HG02798 (cell line): ENCODE measurements at regions not wholly inside any gene's neighbourhood (a gene's known extent, or its start where the extent isn't known, plus 50 kb on each side); places are given as distances from the start of the nearest gene placed in this dataset.

Source experiments
- ATAC-seq: cut with Tn5 transposase; IDR thresholded peaks from one replicate; pipeline ENCODE4 v1.9.1; 2021; ENCODE audit warnings: mild to moderate bottlenecking; ENCODE audit not compliant: unreplicated experiment, poor library complexity

GRCh38 chr22:22032099-22032905, 49.7 kb upstream of the TOP3B start:
- no peak for ATAC-seq
